ENCODE measurements at regions not wholly inside any gene's neighbourhood (a gene's known extent, or its start where the extent isn't known, plus 50 kb on each side); places are given as distances from the start of the nearest gene placed in this dataset.

GRCh38 chr1:98260839-98261238, 340.0 kb upstream of the DPYD start:
- H3K27ac ChIP-seq (ENCODE audit: extremely low read depth, low read depth, low read length): no peak overlapping the region
- ChIA-PET POLR2A (no interaction called here), CTCF (interaction anchor here (1.0 kb wide), 1 partner anchor 9 kb away, joined by 3 read pairs; no protein-coding TSS in a partner anchor)
- H3K9me3 ChIP-seq (ENCODE audit: control insufficient read depth, insufficient read depth, low read depth, low read length): no peaks in the 10 kb centered on the region
- H3K36me3 ChIP-seq (ENCODE audit: control insufficient read depth in 2 of 2, insufficient read depth in 1 of 2, low read length in 2 of 2): no peaks in the 10 kb centered on the region
- H3K4me1 ChIP-seq (ENCODE audit: control insufficient read depth, insufficient read depth, low read length): no peaks in the 10 kb centered on the region
- no peak for TF ChIP-seq ZSCAN23 (tag by site-specific recombination; IDR thresholded peaks at IDR 0.05)
- no peak overlapping the region for H3K4me3 ChIP-seq (ENCODE audit: low read depth, low read length)

GRCh38 chr1:98260412-98260811, 339.6 kb upstream of the DPYD start:
- H3K27ac ChIP-seq (ENCODE audit: extremely low read depth, low read depth, low read length): no peak overlapping the region
- ChIA-PET CTCF (interaction anchor here (1.0 kb wide), 1 partner anchor 9 kb away, joined by 3 read pairs; no protein-coding TSS in a partner anchor), POLR2A (no interaction called here)
- H3K4me3 ChIP-seq (ENCODE audit: low read depth, low read length): no peak overlapping the region
- no peaks in the 10 kb centered on the region for H3K4me1 ChIP-seq (ENCODE audit: control insufficient read depth, insufficient read depth, low read length)
- TF ChIP-seq SCRT1 (tag by site-specific recombination; IDR thresholded peaks at IDR 0.05; ENCODE audit: borderline replicate concordance): no peak
- TF ChIP-seq ZNF529 (tag by site-specific recombination; IDR thresholded peaks at IDR 0.05; ENCODE audit: insufficient replicate concordance): no peak
- no peak for TF ChIP-seq ZNF121 (tag by site-specific recombination; IDR thresholded peaks at IDR 0.05)
- TF ChIP-seq ZNF394 (tag by site-specific recombination; IDR thresholded peaks at IDR 0.05; ENCODE audit: borderline replicate concordance): no peak
- no peak for TF ChIP-seq ZNF341 (tag by site-specific recombination; IDR thresholded peaks at IDR 0.05; ENCODE audit: low read depth)
- no peaks in the 10 kb centered on the region for H3K9me3 ChIP-seq (ENCODE audit: control insufficient read depth, insufficient read depth, low read depth, low read length)
- no peaks in the 10 kb centered on the region for H3K36me3 ChIP-seq (ENCODE audit: control insufficient read depth in 2 of 2, insufficient read depth in 1 of 2, low read length in 2 of 2)

GRCh38 chr1:98256700-98257099, 335.9 kb upstream of the DPYD start:
- CTCF ChIA-PET: no interaction called here
- Histone ChIP-seq H3K36me3 (ENCODE audit: control insufficient read depth in 2 of 2, insufficient read depth in 1 of 2, low read length in 2 of 2) (no peaks in the 10 kb centered on the region), H3K4me1 (ENCODE audit: control insufficient read depth, insufficient read depth, low read length) (no peaks in the 10 kb centered on the region), H3K9me3 (ENCODE audit: control insufficient read depth, insufficient read depth, low read depth, low read length) (no peaks in the 10 kb centered on the region), H3K27ac (ENCODE audit: extremely low read depth, low read depth, low read length) (no peak overlapping the region), H3K4me3 (ENCODE audit: low read depth, low read length) (no peak overlapping the region)
- POLR2A ChIA-PET: no interaction called here
- TF ChIP-seq ZSCAN30 (tag by site-specific recombination; IDR thresholded peaks at IDR 0.05) (no peak), ZNF792 (tag by site-specific recombination; IDR thresholded peaks at IDR 0.05) (no peak), ZNF837 (tag by site-specific recombination; IDR thresholded peaks at IDR 0.05) (no peak), ZNF791 (tag by site-specific recombination; IDR thresholded peaks at IDR 0.05) (no peak), ZBTB20 (tag by site-specific recombination; IDR thresholded peaks at IDR 0.05) (no peak)

- CTCF ChIA-PET: interaction anchor here (0.9 kb wide), 1 partner anchor 212 kb away, joined by 3 read pairs; no protein-coding TSS in a partner anchor
- Histone ChIP-seq H3K27ac (ENCODE audit: extremely low read depth, low read depth, low read length) (no peak overlapping the region), H3K36me3 (ENCODE audit: control insufficient read depth in 2 of 2, insufficient read depth in 1 of 2, low read length in 2 of 2) (no peaks in the 10 kb centered on the region), H3K4me3 (ENCODE audit: low read depth, low read length) (no peak overlapping the region), H3K9me3 (ENCODE audit: control insufficient read depth, insufficient read depth, low read depth, low read length) (no peaks in the 10 kb centered on the region), H3K4me1 (ENCODE audit: control insufficient read depth, insufficient read depth, low read length) (no peaks in the 10 kb centered on the region)
- TF ChIP-seq REST (tag by site-specific recombination; IDR thresholded peaks at IDR 0.05) (no peak), TRIM28 (IDR thresholded peaks at IDR 0.05; ENCODE audit: borderline replicate concordance, low read length) (no peak), ZNF362 (tag by site-specific recombination; IDR thresholded peaks at IDR 0.05) (no peak)
- POLR2A ChIA-PET: no interaction called here
These were observed 332.3 kb upstream of the DPYD start for GRCh38 chr1:98253145-98253544.
